ENCODE measurements at regions not wholly inside any gene's neighbourhood (a gene's known extent, or its start where the extent isn't known, plus 50 kb on each side); places are given as distances from the start of the nearest gene placed in this dataset.
"Not testable (repeated sequence)": the region's sequence is repeated elsewhere in the genome, so short reads cannot be mapped to it uniquely, and the experiment has no call there.

DNA sequence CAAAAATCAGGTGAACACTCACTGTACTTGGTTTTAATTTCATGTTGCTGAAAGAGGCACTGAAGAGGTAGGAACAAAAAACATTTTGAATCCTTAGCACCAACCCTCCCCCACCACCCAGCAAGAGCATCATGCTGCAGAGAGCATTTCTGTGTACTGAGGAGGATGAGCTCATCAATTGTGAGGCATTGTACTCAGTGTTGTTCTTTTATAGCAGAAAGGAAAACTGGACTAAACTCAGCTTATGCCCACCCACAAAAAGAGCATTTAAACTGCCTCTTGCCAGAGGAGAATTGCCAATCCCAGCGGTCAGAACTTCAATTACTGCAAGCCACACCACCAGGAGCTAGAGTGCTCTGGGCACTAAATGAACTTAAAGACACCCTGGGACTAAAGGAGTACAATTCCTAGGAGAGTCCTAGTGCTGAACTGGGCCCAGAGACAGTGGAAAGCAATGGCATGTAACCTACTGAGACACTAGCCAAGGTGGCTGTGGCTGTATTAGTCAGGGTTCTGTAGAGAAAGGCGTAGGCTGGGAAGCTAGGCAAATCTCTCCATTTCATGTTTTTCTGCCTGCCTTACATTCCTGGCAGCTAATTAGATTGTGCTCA, 280.7 kb upstream of the KLHL4 start:
- FAIRE-seq (no peak), DNase-seq (ENCODE audit: insufficient read length, low spot score) (no peak)

- no peak for DNase-seq (ENCODE audit: insufficient read length, low spot score)
- no peak for FAIRE-seq
These were observed 252.1 kb upstream of the KLHL4 start for GRCh38 chrX:87265518-87265917.

DNA sequence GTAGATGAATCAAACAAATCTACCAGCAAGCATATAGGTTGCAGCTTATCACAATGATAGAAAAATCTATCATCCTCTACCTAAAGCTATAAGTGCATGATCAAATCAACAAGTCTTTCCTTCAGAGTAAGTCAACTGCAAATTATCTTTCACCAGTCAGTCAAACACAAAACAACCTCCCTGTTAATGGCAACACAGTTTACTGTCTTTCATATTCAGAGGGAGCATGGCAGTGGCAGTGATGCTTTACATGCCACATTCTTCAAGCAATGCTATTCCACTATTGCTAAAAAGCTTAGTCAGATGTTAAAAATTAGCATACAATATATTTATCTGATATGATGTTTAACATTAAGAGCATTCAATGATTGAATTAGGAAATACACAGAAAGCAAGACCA, 245.1 kb upstream of the KLHL4 start:
- DNase-seq (ENCODE audit: insufficient read length, low spot score): no peak
- no peak for FAIRE-seq

GRCh38 chrX:87299563-87300160, 217.9 kb upstream of the KLHL4 start:
- DNase-seq (ENCODE audit: insufficient read length, low spot score) (no peak), FAIRE-seq (no peak)

DNA sequence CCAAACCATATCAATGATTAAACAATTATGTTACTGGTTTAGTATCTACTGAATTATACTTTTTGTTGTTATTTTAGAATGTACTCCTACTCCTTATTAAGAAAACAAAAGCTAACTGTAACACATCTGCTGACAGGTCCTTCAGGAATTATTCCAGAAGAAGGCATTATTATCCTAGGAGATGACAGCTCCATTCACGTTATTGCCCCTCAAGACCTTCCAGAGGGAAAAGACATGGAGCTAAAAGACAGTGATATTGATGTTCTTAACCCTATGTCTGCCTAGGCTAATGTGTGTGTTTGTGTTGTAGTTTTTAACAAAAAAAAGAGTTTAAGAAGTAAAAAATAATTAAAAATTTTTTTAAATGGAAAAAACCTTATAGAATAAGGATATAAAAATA, 206.8 kb upstream of the KLHL4 start:
- DNase-seq (ENCODE audit: insufficient read length, low spot score) (no peak), FAIRE-seq (no peak)

GRCh38 chrX:87327267-87327666, 190.3 kb upstream of the KLHL4 start:
- FAIRE-seq: no peak
- DNase-seq (ENCODE audit: insufficient read length, low spot score): no peak

GRCh38 chrX:87337267-87337666, 180.3 kb upstream of the KLHL4 start:
- FAIRE-seq (no peak), DNase-seq (ENCODE audit: insufficient read length, low spot score) (no peak)

GRCh38 chrX:87338510-87338909, 179.1 kb upstream of the KLHL4 start:
- peak; percentile 18 for FAIRE-seq
- DNase-seq (ENCODE audit: insufficient read length, low spot score): no peak

DNA sequence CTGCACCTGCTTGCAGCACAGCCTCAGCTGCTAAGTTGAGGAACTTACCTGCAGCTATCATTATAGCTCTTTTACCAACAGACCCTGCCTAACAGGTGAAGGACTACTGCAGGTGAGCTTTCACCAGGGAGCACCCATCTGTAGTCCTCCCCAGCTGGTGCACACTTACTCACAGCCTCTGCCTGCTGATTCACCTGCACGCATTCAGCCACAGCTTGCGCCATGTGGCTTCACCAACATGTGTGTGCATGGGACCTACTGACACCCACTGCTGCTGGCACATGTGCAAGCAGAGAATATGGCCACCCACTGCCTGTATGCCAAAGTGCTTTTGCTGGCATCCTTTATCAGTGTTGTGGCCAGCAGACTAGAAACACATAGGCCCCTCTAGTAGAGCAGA, 146.7 kb upstream of the KLHL4 start:
- FAIRE-seq (no peak), DNase-seq (ENCODE audit: insufficient read length, low spot score) (no peak)

DNA sequence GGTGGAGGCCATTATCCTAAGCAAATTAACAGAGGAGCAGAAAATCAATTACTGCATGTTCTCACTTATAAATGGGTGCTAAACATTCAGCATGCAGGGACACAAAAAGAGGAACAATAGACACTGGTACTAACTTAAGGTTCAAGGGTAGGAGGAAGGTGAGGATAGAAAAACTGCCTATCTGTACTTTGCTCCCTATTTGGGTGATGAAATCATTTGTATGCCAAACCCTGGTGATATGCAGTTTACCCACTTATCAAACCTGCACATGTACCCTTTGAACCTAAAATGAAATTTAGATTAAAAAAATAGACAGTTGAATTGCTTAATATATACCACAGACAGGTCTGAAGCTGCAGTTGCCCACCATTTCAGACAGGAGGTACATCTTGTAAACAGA, 143.3 kb upstream of the KLHL4 start:
- FAIRE-seq (no peak), DNase-seq (ENCODE audit: insufficient read length, low spot score) (no peak)

DNA sequence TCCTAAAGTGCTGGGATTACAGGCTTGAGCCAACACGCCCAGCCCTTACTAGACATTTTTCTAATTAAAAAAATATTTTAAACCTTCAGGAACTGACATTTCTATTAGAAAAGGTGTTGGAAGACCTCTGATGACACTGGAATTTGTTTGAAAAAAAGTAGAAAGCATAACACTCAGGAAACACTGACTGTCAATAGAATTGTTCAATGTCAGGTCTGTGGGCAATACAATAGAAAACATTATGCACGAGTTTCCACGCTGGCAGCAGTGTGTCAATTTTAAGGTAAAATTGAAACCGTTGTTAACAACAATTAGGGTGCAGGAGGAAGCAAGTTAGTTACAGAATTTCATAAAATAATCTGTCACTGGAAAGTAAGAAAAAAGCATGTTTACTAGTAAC, 140.7 kb upstream of the KLHL4 start:
- no peak for DNase-seq (ENCODE audit: insufficient read length, low spot score)
- no peak for FAIRE-seq

GRCh38 chrX:87388381-87388780, 129.2 kb upstream of the KLHL4 start:
- no peak for DNase-seq (ENCODE audit: insufficient read length, low spot score)
- no peak for FAIRE-seq

- FAIRE-seq (no peak), DNase-seq (ENCODE audit: insufficient read length, low spot score) (no peak)
These were observed 125.9 kb upstream of the KLHL4 start for GRCh38 chrX:87391742-87392141.

- DNase-seq (ENCODE audit: insufficient read length, low spot score): no peak
- FAIRE-seq: no peak
These were observed 125.2 kb upstream of the KLHL4 start for GRCh38 chrX:87392369-87392768.

DNA sequence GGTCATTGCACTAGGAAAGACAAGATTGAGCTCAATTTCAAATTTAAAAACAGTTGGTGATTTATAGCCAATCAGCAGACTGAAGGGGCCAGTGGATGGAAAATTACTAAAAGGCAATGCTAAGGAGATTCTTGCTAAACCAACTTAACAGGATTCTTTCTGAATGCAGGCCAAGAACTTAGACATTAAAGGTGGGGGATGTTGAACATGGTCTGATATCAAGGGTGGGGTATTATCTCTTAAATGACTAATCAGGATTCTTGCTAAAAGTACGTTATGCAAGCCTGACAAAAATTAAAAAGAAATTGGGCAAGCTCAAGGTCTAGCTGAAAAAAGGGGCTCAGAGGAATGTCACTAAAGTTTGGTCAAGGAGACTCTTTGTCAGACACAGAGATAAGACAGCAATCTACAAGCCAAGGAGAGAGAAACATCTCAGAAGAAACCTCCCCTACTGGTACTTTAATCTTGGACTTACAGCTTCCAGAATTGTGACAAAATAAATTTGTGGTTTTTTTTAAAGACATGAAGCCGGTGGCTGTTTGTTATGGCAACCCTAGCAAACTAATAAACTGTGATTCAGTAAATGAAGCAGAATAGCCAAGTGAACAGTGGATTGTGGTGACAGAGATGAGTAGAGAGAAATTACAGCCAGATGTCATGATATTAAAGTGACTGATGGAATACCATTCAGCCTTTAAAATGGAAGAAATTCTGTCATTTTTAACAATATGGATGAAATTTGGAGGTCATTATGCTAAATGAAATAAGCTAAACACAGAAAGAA, 120.3 kb upstream of the KLHL4 start:
- FAIRE-seq (no peak), DNase-seq (ENCODE audit: insufficient read length, low spot score) (no peak)

DNA sequence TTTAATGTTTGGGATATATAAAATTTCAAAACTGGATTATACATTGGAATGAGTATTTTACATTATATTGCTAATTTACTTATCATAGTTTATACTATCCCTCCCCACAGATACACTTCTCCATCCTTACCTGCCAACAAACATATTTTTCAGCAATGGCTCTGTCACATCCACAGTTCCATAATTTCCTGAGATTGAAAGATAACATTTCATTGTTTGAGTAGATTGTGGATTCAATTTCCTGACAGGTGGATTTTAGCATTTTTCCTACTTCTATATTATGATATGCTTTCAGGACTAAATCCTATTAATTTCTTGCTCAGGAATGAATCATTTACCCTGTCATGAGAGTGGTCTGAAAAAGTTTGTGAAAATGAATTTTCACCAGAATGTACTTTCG, 115.3 kb upstream of the KLHL4 start:
- DNase-seq (ENCODE audit: insufficient read length, low spot score) (no peak), FAIRE-seq (no peak)

GRCh38 chrX:87403551-87403950, 114.1 kb upstream of the KLHL4 start:
- FAIRE-seq (no peak), DNase-seq (ENCODE audit: insufficient read length, low spot score) (no peak)

- FAIRE-seq: no peak
- no peak for DNase-seq (ENCODE audit: insufficient read length, low spot score)
These were observed 108.3 kb upstream of the KLHL4 start for GRCh38 chrX:87409113-87409841.

GRCh38 chrX:87425618-87426017, 92.0 kb upstream of the KLHL4 start:
- FAIRE-seq (no peak), DNase-seq (ENCODE audit: insufficient read length, low spot score) (no peak)

DNA sequence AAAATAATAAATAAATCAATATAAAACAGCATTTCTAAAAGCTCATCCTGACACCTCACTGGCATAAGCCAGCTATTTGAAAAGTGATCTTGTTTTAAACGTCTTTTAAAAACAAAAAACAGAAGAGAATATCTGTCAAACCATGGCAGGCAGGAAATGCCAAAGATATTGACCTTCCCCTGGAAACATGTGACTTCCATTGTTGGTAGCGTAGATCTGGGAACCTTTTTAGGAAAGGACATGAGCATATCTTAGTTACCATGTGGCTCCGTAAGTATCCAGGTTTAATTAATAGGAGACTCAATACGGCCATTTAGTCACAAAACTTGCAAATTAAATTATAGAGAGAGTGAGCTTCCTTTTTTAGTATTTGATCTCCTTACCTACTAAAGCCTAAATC, 83.0 kb upstream of the KLHL4 start:
- DNase-seq (ENCODE audit: insufficient read length, low spot score) (no peak), FAIRE-seq (no peak)

DNA sequence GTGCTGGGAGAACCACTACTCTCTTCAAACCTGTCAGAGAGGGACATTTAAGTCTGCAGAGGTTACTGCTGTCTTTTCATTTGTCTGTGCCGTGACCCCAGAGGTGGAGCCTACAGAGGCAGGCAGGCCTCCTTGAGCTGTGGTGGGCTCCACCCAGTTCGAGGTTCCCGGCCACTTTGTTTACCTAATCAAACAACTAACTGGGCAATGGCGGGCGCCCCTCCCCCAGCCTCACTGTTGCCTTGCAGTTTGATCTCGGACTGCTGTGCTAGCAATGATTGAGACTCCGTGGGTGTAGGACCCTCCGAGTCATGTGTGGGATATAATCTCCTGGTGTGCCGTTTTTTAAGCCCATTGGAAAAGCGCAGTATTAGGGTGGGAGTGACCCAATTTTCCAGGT, 69.0 kb upstream of the KLHL4 start:
- not testable (repeated sequence) for FAIRE-seq; DNase-seq (ENCODE audit: insufficient read length, low spot score)

- not testable (repeated sequence) for DNase-seq (ENCODE audit: insufficient read length, low spot score); FAIRE-seq
These were observed 51.8 kb upstream of the KLHL4 start for GRCh38 chrX:87465757-87466156.
